ENCODE measurements at regions not wholly inside any gene's neighbourhood (a gene's known extent, or its start where the extent isn't known, plus 50 kb on each side); places are given as distances from the start of the nearest gene placed in this dataset.
"Not testable (repeated sequence)": the region's sequence is repeated elsewhere in the genome, so short reads cannot be mapped to it uniquely, and the experiment has no call there.

- intact Hi-C loops (cut with DNase I; ENCODE audit: low total_unique reads), result no loop called here
- Histone ChIP-seq H3K4me3 (no peak overlapping the region), H3K27me3 (no peaks in the 10 kb centered on the region), H3K9me3 (no peaks in the 10 kb centered on the region), H3K36me3 (no peaks in the 10 kb centered on the region), H3K4me1 (peaks cover 0 to 23% (median 7%) of the 10 kb centered on the region in 4 donors), H3K27ac (peak overlapping the region in 4 of 5 donors; percentile 22 to 70 (median 60))
- 20 to 38% (median 22%) methylated on average over 5 of the region's 5 CpGs for WGBS, 5 donors
- peak; percentile 62 to 66 for DNase-seq
- TF ChIP-seq CTCF (IDR thresholded peaks at IDR 0.05) (no peak), POLR2AphosphoS5 (IDR thresholded peaks at IDR 0.05) (no peak), EP300 (IDR thresholded peaks at IDR 0.05) (no peak), POLR2A (IDR thresholded peaks at IDR 0.05) (no peak)
Observed at GRCh38 chr4:18106620-18107019, 85.1 kb upstream of the LCORL start.

GRCh38 chr4:18105030-18106011 lies 83.8 kb upstream of the LCORL start:
- H3K4me1 ChIP-seq, result peaks cover 0 to 17% (median 7%) of the 10 kb centered on the region in 4 donors
- intact Hi-C loops (cut with DNase I; ENCODE audit: low total_unique reads), result no loop called here
- H3K36me3 ChIP-seq, result no peaks in the 10 kb centered on the region
- H3K4me3 ChIP-seq, result no peak overlapping the region
- H3K27ac ChIP-seq, result peak overlapping the region in 2 of 5 donors; percentile 40 to 65
- H3K27me3 ChIP-seq, result no peaks in the 10 kb centered on the region
- no peak for TF ChIP-seq EP300 (IDR thresholded peaks at IDR 0.05)
- no peak for TF ChIP-seq POLR2A (IDR thresholded peaks at IDR 0.05)
- TF ChIP-seq CTCF (IDR thresholded peaks at IDR 0.05), result no peak
- no peak for TF ChIP-seq POLR2AphosphoS5 (IDR thresholded peaks at IDR 0.05)
- no peaks in the 10 kb centered on the region for H3K9me3 ChIP-seq
- no peak for DNase-seq
- WGBS, 5 donors, result 48 to 65% (median 58%) methylated on average over 4 of the region's 4 CpGs

- no peaks in the 10 kb centered on the region for H3K36me3 ChIP-seq
- 76 to 92% (median 85%) methylated on average over 3 of the region's 3 CpGs for WGBS, 5 donors
- peaks cover 0 to 9% (median 7%) of the 10 kb centered on the region in 4 donors for H3K4me1 ChIP-seq
- no peak overlapping the region for H3K27ac ChIP-seq
- H3K4me3 ChIP-seq, result no peak overlapping the region
- H3K27me3 ChIP-seq, result no peaks in the 10 kb centered on the region
- DNase-seq, result no peak
- no peaks in the 10 kb centered on the region for H3K9me3 ChIP-seq
- TF ChIP-seq POLR2A (IDR thresholded peaks at IDR 0.05) (no peak), POLR2AphosphoS5 (IDR thresholded peaks at IDR 0.05) (no peak), EP300 (IDR thresholded peaks at IDR 0.05) (no peak), CTCF (IDR thresholded peaks at IDR 0.05) (no peak)
- intact Hi-C loops (cut with DNase I; ENCODE audit: low total_unique reads), result no loop called here
Observed at GRCh38 chr4:18103876-18104605, 82.5 kb upstream of the LCORL start.

- DNase-seq, result no peak
- Histone ChIP-seq H3K36me3 (no peaks in the 10 kb centered on the region), H3K4me3 (no peak overlapping the region), H3K9me3 (no peaks in the 10 kb centered on the region), H3K27ac (no peak overlapping the region), H3K4me1 (no peaks in the 10 kb centered on the region), H3K27me3 (no peaks in the 10 kb centered on the region)
- 67 to 79% (median 77%) methylated on average over 4 of the region's 4 CpGs for WGBS, 5 donors
- intact Hi-C loops (cut with DNase I; ENCODE audit: low total_unique reads), result no loop called here
- no peak for TF ChIP-seq POLR2A (IDR thresholded peaks at IDR 0.05)
- no peak for TF ChIP-seq EP300 (IDR thresholded peaks at IDR 0.05)
- TF ChIP-seq CTCF (IDR thresholded peaks at IDR 0.05), result no peak
- no peak for TF ChIP-seq POLR2AphosphoS5 (IDR thresholded peaks at IDR 0.05)
Observed at GRCh38 chr4:18100657-18101056, 79.1 kb upstream of the LCORL start.

GRCh38 chr4:18090447-18090846 lies 68.9 kb upstream of the LCORL start:
- WGBS, 5 donors, result 46 to 69% (median 49%) methylated on average over 4 to 6 of the region's 6 CpGs

More at GRCh38 chr4:18090447-18090846, 68.9 kb upstream of the LCORL start:
- DNase-seq; H3K27me3 ChIP-seq; intact Hi-C loops (cut with DNase I; ENCODE audit: low total_unique reads); H3K4me3 ChIP-seq; H3K36me3 ChIP-seq; H3K9me3 ChIP-seq; H3K27ac ChIP-seq; H3K4me1 ChIP-seq: not testable (repeated sequence)
